ENCODE measurements at regions not wholly inside any gene's neighbourhood (a gene's known extent, or its start where the extent isn't known, plus 50 kb on each side); places are given as distances from the start of the nearest gene placed in this dataset.

DNA sequence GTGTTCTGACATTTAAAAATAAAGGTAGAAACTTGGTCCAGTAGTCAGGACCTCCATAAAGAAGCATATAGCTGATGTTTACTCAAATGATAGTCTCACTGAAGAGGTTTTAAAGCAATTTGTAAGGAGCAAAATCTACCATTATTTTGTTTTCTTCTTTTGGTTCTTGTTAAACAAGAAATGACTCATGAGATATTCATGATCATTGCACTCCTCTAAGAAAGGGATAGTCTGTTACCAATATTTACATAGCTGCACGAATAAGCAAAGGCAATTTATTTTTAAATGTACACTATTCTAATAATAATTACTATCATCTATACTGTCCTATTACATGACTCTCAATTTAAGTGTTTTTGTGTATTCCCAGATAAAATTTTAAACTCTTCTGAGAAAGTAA lies 397.9 kb downstream of the FAM47B start:
- TF ChIP-seq, protein P1, sequence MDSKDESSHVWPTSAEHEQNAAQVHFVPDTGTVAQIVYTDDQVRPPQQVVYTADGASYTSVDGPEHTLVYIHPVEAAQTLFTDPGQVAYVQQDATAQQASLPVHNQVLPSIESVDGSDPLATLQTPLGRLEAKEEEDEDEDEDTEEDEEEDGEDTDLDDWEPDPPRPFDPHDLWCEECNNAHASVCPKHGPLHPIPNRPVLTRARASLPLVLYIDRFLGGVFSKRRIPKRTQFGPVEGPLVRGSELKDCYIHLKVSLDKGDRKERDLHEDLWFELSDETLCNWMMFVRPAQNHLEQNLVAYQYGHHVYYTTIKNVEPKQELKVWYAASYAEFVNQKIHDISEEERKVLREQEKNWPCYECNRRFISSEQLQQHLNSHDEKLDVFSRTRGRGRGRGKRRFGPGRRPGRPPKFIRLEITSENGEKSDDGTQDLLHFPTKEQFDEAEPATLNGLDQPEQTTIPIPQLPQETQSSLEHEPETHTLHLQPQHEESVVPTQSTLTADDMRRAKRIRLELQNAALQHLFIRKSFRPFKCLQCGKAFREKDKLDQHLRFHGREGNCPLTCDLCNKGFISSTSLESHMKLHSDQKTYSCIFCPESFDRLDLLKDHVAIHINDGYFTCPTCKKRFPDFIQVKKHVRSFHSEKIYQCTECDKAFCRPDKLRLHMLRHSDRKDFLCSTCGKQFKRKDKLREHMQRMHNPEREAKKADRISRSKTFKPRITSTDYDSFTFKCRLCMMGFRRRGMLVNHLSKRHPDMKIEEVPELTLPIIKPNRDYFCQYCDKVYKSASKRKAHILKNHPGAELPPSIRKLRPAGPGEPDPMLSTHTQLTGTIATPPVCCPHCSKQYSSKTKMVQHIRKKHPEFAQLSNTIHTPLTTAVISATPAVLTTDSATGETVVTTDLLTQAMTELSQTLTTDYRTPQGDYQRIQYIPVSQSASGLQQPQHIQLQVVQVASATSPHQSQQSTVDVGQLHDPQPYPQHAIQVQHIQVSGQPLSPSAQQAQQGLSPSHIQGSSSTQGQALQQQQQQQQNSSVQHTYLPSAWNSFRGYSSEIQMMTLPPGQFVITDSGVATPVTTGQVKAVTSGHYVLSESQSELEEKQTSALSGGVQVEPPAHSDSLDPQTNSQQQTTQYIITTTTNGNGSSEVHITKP (tag by site-specific recombination; IDR thresholded peaks at IDR 0.05): no peak
- no peak for TF ChIP-seq ZBTB8A (tag by site-specific recombination; IDR thresholded peaks at IDR 0.05)
- TF ChIP-seq CTCF (tag by site-specific recombination; IDR thresholded peaks at IDR 0.05): no peak
- no peak for TF ChIP-seq GLIS2 (tag by site-specific recombination; IDR thresholded peaks at IDR 0.05)
- no peak for TF ChIP-seq ZNF350 (tag by site-specific recombination; IDR thresholded peaks at IDR 0.05)
- no peak for TF ChIP-seq ZBTB17 (tag by site-specific recombination; IDR thresholded peaks at IDR 0.05)
- no peak for TF ChIP-seq ZNF48 (tag by site-specific recombination; IDR thresholded peaks at IDR 0.05)
- no peak for TF ChIP-seq ZNF777 (tag by site-specific recombination; IDR thresholded peaks at IDR 0.05; ENCODE audit: borderline replicate concordance)
- TF ChIP-seq ZNF146 (tag by site-specific recombination; IDR thresholded peaks at IDR 0.05): no peak
- no peak for TF ChIP-seq PBX3 (CRISPR knock-in tag; IDR thresholded peaks at IDR 0.05)
- no peak for TF ChIP-seq ZNF292 (tag by site-specific recombination; IDR thresholded peaks at IDR 0.05; ENCODE audit: borderline replicate concordance, low read depth)
- TF ChIP-seq ZNF561 (tag by site-specific recombination; IDR thresholded peaks at IDR 0.05; ENCODE audit: borderline replicate concordance): no peak
- TF ChIP-seq ZNF776 (tag by site-specific recombination; IDR thresholded peaks at IDR 0.05; ENCODE audit: borderline replicate concordance): no peak
- TF ChIP-seq ZFP41 (tag by site-specific recombination; IDR thresholded peaks at IDR 0.05; ENCODE audit: borderline replicate concordance): no peak

All from HEK293 (cell line).